AG04450 (cell line): ENCODE measurements at regions not wholly inside any gene's neighbourhood (a gene's known extent, or its start where the extent isn't known, plus 50 kb on each side); places are given as distances from the start of the nearest gene placed in this dataset.

Experiments used
- CTCF ChIA-PET: fragments of 300-600, 350-600 bp; formaldehyde crosslinking; extraction: SDS; loops from one replicate; lab custom pipeline; 2022; ENCODE audit warnings: antibody characterized with exemption, inconsistent platforms; lab: Charles Lee
- POLR2A ChIA-PET: fragments of 350-600 bp; formaldehyde crosslinking; extraction: SDS; loops from one replicate; lab custom pipeline; 2021; ENCODE audit warnings: antibody characterized with exemption, inconsistent platforms; lab: Yijun Ruan, JAX
- DNase-seq: peaks from one replicate; pipeline ENCODE4 v3.0.0-alpha.2; 2011; ENCODE audit warnings: low read depth, low spot score
- H3K27ac ChIP-seq: one replicate; pipeline ENCODE4 v1.5.1; 2012; ENCODE audit warnings: low read depth, low read length, control low read depth
- H3K27me3 ChIP-seq: one replicate; pipeline ENCODE4 v1.6.0; 2012; ENCODE audit warnings: low read length; ENCODE audit not compliant: control insufficient read depth, insufficient read depth
- H3K4me3 ChIP-seq: 2 replicates; pipeline ENCODE4 v1.5.1; 2011; ENCODE audit warnings: mild to moderate bottlenecking, low read depth, low read length, control low read depth
- H3K9me3 ChIP-seq: 2 replicates; pipeline ENCODE4 v1.5.1; 2012; ENCODE audit warnings: low read length; ENCODE audit not compliant: control insufficient read depth, insufficient read depth
- CTCF ChIP-seq: IDR thresholded peaks from 2 replicates; pipeline ENCODE4 v1.5.1; 2011; ENCODE audit warnings: low read depth, low read length, control low read depth, inconsistent platforms

GRCh38 chr5:168186289-168187074 is 105.0 kb upstream of the WWC1 start:
- Histone ChIP-seq H3K9me3 (no peaks in the 10 kb centered on the region), H3K27me3 (no peaks in the 10 kb centered on the region), H3K4me3 (no peak overlapping the region), H3K27ac (no peak overlapping the region)
- POLR2A ChIA-PET: no interaction called here
- no peak for TF ChIP-seq CTCF
- CTCF ChIA-PET: no interaction called here
- no peak for DNase-seq

GRCh38 chr5:168187614-168188013 is 103.8 kb upstream of the WWC1 start:
- POLR2A ChIA-PET: no interaction called here
- Histone ChIP-seq H3K4me3 (no peak overlapping the region), H3K27ac (no peak overlapping the region), H3K27me3 (no peaks in the 10 kb centered on the region), H3K9me3 (no peaks in the 10 kb centered on the region)
- TF ChIP-seq CTCF: no peak
- DNase-seq: no peak
- CTCF ChIA-PET: no interaction called here

DNA sequence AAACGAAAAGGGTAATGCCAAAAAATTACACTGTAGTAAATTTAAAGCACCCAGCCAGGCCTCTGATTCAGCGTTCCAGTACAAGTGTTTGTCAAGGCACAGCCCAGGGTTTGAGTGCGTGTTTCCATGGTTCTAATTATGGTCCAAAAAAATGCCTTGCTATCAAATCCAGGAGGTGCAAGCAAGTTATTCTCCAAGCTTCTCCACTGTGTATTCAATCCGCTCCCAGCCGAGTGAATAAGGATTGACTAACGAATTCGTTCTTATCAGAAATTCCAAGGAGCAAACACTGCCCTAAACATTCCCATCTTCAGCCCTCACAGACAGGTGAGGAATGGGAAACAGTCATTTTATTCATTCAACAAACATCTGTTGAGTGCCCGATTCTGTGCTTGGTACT is 103.3 kb upstream of the WWC1 start:
- no peaks in the 10 kb centered on the region for H3K9me3 ChIP-seq
- no peaks in the 10 kb centered on the region for H3K27me3 ChIP-seq
- no peak overlapping the region for H3K4me3 ChIP-seq
- CTCF ChIA-PET: no interaction called here
- no peak for DNase-seq
- POLR2A ChIA-PET: no interaction called here
- H3K27ac ChIP-seq: no peak overlapping the region
- TF ChIP-seq CTCF: no peak

DNA sequence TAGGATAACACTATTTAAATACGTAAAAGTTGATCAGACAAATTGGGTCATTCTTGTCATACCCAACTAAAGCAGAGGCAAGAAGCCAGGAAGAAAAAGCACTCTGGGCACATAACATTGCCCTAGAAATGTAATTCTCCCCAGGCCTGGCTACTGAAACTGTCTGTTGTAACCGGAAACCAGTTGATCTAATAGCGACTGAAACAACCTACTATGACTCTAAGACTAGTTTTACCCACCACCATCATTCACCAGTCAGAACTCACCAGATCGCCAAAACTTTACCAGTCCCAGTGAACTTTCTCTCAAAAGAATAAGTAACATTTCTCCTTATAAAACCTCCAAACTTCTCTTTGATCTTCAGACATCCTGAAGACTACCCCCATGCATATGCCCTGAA is 99.3 kb upstream of the WWC1 start:
- Histone ChIP-seq H3K4me3 (no peak overlapping the region), H3K27me3 (no peaks in the 10 kb centered on the region), H3K27ac (no peak overlapping the region), H3K9me3 (no peaks in the 10 kb centered on the region)
- CTCF ChIA-PET: no interaction called here
- POLR2A ChIA-PET: no interaction called here
- DNase-seq: no peak
- TF ChIP-seq CTCF: no peak

DNA sequence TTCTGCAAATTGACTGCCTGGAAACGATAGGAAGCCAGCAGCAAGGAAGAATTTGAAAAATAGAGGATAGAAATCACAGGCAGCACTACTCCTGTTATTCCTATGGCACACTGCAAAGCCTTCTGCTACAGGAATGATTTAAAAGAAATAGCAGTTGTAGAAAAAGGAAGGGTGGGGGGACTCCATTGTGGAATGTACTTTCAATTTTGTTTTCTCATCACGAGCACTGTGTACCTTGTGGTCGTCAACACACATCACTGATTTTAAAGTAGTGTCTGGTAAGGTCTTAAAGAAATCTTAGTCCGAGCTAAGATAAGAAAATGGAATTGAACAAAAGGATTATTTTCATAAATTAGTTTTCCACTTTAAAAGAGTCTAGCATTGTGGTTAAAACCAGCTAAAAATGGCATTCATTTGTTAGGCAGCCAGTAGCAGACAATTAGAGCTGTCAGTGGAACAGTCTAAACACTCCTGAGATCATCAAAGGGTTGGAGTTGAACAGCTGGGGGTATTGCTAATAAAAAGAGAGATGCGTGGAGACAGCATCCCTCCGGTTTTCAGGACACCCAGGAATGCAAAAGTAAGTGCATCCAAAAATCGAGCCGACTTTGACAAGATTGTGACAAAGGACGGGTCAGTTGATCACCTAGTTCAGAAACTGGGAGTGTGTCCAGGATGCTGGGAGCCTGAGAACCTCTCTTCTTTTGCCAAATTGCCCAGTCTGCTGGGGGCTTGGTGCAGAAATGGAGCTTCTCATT is 97.8 kb upstream of the WWC1 start:
- ChIA-PET POLR2A (no interaction called here), CTCF (interaction anchor here (1.0 kb wide), 1 partner anchor 26 kb away, joined by 10 read pairs; no protein-coding TSS in a partner anchor)
- H3K27me3 ChIP-seq: no peaks in the 10 kb centered on the region
- no peak for DNase-seq
- no peak overlapping the region for H3K4me3 ChIP-seq
- no peaks in the 10 kb centered on the region for H3K9me3 ChIP-seq
- TF ChIP-seq CTCF: no peak
- H3K27ac ChIP-seq: no peak overlapping the region
